ENCODE measurements at regions not wholly inside any gene's neighbourhood (a gene's known extent, or its start where the extent isn't known, plus 50 kb on each side); places are given as distances from the start of the nearest gene placed in this dataset.

DNA sequence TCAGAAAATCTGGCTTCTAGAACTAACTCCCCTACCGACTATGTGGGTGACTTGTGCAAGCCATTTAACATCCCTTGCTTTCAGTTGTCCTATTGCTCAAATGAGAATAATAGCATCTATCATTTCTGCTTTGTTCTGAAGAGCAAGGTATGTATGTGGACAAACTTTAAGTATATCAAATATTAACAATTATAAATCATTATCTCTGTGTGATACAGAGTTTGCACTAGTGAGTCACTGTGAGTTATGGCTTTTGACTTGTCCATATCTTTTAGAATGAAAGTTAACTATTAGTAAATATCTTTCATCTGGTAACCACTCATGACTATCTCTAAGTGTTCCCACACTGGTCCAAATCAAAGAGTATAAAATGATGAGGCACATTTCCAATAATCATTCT, 812.9 kb upstream of the ADGRL2 start:
- no peak for TF ChIP-seq EZH2phosphoT487 (IDR thresholded peaks at IDR 0.05; ENCODE audit: insufficient read depth, low read depth)
- no peak for TF ChIP-seq EZH2 (IDR thresholded peaks at IDR 0.05; ENCODE audit: insufficient read depth, poor library complexity, severe bottlenecking)

Measured in GM23248 (cell line).